GM12892 (cell line): ENCODE measurements at regions not wholly inside any gene's neighbourhood (a gene's known extent, or its start where the extent isn't known, plus 50 kb on each side); places are given as distances from the start of the nearest gene placed in this dataset.
"Not testable (repeated sequence)": the region's sequence is repeated elsewhere in the genome, so short reads cannot be mapped to it uniquely, and the experiment has no call there.

ENCODE experiments used
- DNase-seq: peaks from one replicate; pipeline ENCODE4 v3.0.0; 2011; ENCODE audit not compliant: insufficient read length
- FAIRE-seq: peaks from 2 replicates; lab custom pipeline; 2011; peaks lifted over from hg19 to GRCh38; lab: Jason Lieb, UNC
- POLR2A ChIP-seq: IDR thresholded peaks from 2 replicates; pipeline ENCODE4 v1.6.1; 2011; ENCODE audit warnings: low read depth, low read length, control low read depth
- POLR2AphosphoS5 ChIP-seq: IDR thresholded peaks from 2 replicates; pipeline ENCODE4 v1.6.1; 2011; ENCODE audit warnings: low read depth, low read length, control low read depth
- TAF1 ChIP-seq: IDR thresholded peaks from 2 replicates; pipeline ENCODE4 v1.6.1; 2011; ENCODE audit warnings: low read depth, mild to moderate bottlenecking, control low read depth, low read length, borderline replicate concordance

DNA sequence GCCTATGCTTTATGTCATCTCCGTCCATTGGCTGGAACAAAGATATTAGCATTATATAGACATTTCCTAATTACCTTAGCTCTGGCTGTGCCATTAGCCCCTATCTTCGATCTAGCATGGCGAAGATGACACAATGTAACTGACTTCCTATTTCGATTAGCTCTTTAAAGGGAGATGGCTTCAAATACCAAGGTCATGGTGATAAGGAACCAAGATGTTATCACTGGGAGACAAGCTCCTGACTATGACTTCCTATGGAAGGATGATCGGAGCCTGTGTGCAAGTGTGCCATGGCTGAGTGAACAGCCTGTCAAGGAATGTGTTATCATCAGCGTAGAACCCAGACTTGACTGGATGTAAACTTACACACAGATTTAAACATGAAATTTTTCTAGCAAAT, 602.1 kb downstream of the PSAT1 start:
- FAIRE-seq (no peak), DNase-seq (no peak)
- no peak for TF ChIP-seq TAF1
- no peak for TF ChIP-seq POLR2AphosphoS5
- TF ChIP-seq POLR2A = no peak

GRCh38 chr9:78900500-78900899, 603.6 kb downstream of the PSAT1 start:
- no peak for DNase-seq
- no peak for TF ChIP-seq POLR2AphosphoS5
- TF ChIP-seq TAF1 = no peak
- TF ChIP-seq POLR2A = no peak
- no peak for FAIRE-seq

DNA sequence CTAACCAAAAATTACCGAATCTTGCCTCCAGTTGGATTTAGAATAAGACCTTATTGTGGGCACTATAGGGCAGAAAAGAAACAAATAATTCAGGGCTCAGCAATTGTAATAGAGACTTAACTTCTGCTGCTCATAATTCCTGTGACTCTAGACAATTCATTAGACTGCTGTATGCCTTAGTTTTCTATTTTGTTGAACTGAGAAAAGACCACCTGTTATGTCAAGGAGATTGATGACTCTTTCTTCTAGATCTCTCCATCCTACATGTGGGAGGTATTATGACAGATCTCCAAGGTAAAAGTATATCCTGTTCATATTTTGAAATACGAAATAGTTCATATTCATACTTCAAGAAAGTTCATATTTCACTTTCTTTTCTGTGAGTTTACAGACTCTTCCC, 605.1 kb downstream of the PSAT1 start:
- TF ChIP-seq TAF1 (no peak), POLR2A (no peak), POLR2AphosphoS5 (no peak)
- DNase-seq = no peak
- no peak for FAIRE-seq

- DNase-seq (no peak), FAIRE-seq (no peak)
- no peak for TF ChIP-seq POLR2AphosphoS5
- TF ChIP-seq TAF1 = no peak
- no peak for TF ChIP-seq POLR2A
Measured at GRCh38 chr9:78903581-78903980, 606.7 kb downstream of the PSAT1 start.

GRCh38 chr9:78904686-78905085, 607.8 kb downstream of the PSAT1 start:
- DNase-seq = no peak
- no peak for FAIRE-seq
- no peak for TF ChIP-seq TAF1
- no peak for TF ChIP-seq POLR2AphosphoS5
- TF ChIP-seq POLR2A = no peak

GRCh38 chr9:78905387-78905786, 608.5 kb downstream of the PSAT1 start:
- no peak for FAIRE-seq
- no peak for DNase-seq
- TF ChIP-seq POLR2A = no peak
- TF ChIP-seq TAF1 = no peak
- no peak for TF ChIP-seq POLR2AphosphoS5

GRCh38 chr9:78905986-78906755, 609.2 kb downstream of the PSAT1 start:
- no peak for FAIRE-seq
- DNase-seq = no peak
- TF ChIP-seq POLR2A (no peak), POLR2AphosphoS5 (no peak)

DNA sequence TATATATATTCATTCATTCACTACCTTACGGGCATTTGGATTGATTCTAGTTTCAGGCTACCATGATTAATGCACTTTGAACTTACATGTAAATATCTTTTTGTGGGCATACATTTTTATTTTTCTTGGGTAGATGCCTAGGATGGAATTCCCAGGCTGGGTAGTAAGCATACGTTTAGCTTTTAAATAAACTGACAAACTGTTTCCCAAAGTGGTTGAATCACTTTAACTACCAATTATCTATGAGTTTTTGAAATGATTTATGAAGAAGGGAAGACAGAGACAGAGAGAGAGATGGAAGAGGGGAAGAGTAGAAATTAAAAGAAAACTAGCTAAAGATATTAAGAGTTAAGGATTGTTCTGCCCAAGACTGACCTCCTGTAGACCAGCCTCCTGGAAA, 612.6 kb downstream of the PSAT1 start:
- TF ChIP-seq TAF1 = no peak
- no peak for TF ChIP-seq POLR2A
- TF ChIP-seq POLR2AphosphoS5 = no peak
- FAIRE-seq (no peak), DNase-seq (no peak)

GRCh38 chr9:78916884-78917283, 620.0 kb downstream of the PSAT1 start:
- DNase-seq, FAIRE-seq: not testable (repeated sequence)

DNA sequence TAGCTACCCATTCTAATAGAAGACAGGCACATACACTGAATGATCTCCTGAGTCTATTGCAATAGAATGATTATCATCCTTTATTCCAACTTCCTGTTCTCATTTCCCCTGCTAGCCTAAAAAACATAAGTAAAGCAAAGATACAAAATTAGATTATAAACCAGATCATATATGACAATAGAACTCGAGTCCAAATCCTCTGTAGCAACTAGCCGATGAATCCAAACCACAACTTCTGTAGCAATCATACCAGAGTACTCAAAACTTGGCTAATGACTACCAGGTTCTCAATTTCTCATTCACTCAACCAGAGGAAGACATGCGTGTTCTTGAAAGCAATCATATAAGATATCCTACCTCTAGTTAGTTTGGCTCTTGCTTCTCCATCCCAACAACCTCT, 622.1 kb downstream of the PSAT1 start:
- TF ChIP-seq POLR2A (no peak), POLR2AphosphoS5 (no peak), TAF1 (no peak)
- DNase-seq (no peak), FAIRE-seq (no peak)

GRCh38 chr9:78919701-78920100, 622.8 kb downstream of the PSAT1 start:
- DNase-seq = no peak
- no peak for TF ChIP-seq POLR2AphosphoS5
- no peak for FAIRE-seq

DNA sequence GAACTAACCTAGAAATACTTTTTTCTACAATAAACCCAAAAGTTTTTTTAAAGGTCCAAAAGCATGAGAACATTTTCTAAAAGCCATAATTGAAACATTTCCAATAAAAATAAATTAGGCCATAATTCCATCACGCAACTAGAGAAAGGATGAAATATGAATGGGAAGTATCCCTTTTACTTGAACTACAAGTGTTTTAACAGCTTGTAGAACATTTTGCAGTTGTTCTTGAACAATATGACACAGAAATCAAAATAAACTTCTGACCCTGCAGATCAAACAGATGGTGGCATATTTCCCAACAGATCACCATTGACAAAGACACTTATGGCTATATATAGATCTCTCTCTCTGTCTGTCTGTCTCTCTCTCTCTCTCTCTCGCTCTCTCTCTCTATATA, 624.4 kb downstream of the PSAT1 start:
- TF ChIP-seq POLR2A (no peak), POLR2AphosphoS5 (no peak), TAF1 (no peak)
- no peak for DNase-seq
- FAIRE-seq = no peak

GRCh38 chr9:78923966-78924659, 627.2 kb downstream of the PSAT1 start:
- FAIRE-seq (no peak), DNase-seq (no peak)
- TF ChIP-seq TAF1 = no peak
- no peak for TF ChIP-seq POLR2A
- no peak for TF ChIP-seq POLR2AphosphoS5
